ENCODE measurements at regions not wholly inside any gene's neighbourhood (a gene's known extent, or its start where the extent isn't known, plus 50 kb on each side); places are given as distances from the start of the nearest gene placed in this dataset.

DNA sequence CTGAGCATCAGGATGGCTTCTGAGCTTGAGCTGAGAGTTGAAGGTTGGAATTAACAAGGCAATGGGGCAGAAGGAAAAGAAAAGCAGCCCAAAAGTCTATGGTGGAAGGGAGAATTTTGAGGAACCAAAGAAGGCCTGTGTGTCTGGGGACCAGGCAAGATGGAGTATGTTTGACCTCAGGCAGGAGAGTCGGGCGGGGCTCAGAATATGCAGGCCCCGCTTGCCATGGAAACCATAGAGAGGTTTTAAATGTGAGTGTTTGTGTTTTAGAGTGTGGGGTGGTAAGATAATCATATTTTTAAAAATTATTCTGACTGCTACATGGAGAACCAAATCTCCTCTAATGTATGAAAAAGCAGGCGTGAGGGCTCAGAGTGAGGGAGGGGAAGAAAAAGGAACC, 174.0 kb upstream of the PPP2R2B start (continued):
- TF ChIP-seq NR2F2 (IDR thresholded peaks at IDR 0.05) = no peak
- TF ChIP-seq, protein P1, sequence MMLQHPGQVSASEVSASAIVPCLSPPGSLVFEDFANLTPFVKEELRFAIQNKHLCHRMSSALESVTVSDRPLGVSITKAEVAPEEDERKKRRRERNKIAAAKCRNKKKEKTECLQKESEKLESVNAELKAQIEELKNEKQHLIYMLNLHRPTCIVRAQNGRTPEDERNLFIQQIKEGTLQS (IDR thresholded peaks at IDR 0.05) = no peak

GRCh38 chr5:147055089-147055826, 176.7 kb upstream of the PPP2R2B start:
- 66% methylated on average over 5 of the region's 5 CpGs for WGBS

DNA sequence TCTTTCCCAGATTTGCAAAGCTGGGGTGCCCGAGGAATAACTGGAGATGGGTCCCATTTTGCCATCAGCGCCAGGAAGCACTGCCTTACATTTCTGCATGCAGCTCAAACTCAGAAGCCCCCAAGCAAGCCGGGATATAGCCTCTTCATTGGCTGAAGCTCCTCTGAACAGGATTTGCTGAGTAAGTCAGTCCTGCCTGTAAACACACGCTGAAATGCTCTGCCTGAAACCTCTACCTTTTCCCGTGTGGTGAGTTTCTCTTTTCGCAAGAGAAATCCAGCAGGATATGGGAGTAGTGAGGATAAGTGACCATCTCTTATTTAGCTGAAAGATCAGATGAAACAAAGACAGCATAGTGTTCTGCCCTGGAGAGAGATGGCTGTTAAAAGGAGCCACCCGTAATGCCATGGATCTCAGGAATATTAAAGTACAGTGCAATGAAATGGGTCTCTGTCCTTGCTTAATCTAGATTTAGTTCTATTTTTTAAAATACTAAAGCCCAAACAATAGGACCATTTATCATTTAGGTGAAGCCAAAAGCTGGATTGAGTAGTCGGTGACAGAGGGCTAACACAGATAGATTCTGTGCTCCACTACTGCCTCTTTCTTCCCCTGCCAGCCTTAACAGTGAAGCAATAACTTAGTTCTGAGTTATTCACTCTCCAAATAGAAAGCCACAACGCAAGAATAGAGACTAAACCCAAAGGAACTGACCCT, 177.5 kb upstream of the PPP2R2B start:
- no peak overlapping the region for H3K4me3 ChIP-seq (ENCODE audit: low read depth in 1 of 3, low read length in 3 of 3)
- no peaks in the 10 kb centered on the region for H3K9me3 ChIP-seq (ENCODE audit: control insufficient read depth in 4 of 4, low read length in 3 of 4)
- no peak overlapping the region for H3K9ac ChIP-seq (ENCODE audit: low read depth in 1 of 2, low read length in 2 of 2)
- 44% methylated on average over 9 of the region's 9 CpGs for WGBS
- no peak for TF ChIP-seq HNF4G (IDR thresholded peaks at IDR 0.05)
- TF ChIP-seq RXRA (IDR thresholded peaks at IDR 0.05) = no peak
- TF ChIP-seq RAD21 (IDR thresholded peaks at IDR 0.05) = no peak
- TF ChIP-seq, protein P1 (IDR thresholded peaks at IDR 0.05) = no peak
- no peak for TF ChIP-seq MAX (IDR thresholded peaks at IDR 0.05)
- no peak overlapping the region for H3K27ac ChIP-seq (ENCODE audit: low read depth in 1 of 2, low read length in 2 of 2)
- no peaks in the 10 kb centered on the region for H3K4me1 ChIP-seq (ENCODE audit: control insufficient read depth in 4 of 4, insufficient read depth in 4 of 4, low read length in 3 of 4)
- no peak for DNase-seq (ENCODE audit: low spot score)
- no peaks in the 10 kb centered on the region for H3K27me3 ChIP-seq (ENCODE audit: control insufficient read depth in 4 of 4, insufficient read depth in 4 of 4, low read length in 3 of 4)
- no peaks in the 10 kb centered on the region for H3K36me3 ChIP-seq (ENCODE audit: control insufficient read depth in 4 of 4, insufficient read depth in 3 of 4, low read depth in 1 of 4, low read length in 3 of 4)

More at GRCh38 chr5:147055089-147055826, 176.7 kb upstream of the PPP2R2B start:
- H3K9ac ChIP-seq (ENCODE audit: low read depth in 1 of 2, low read length in 2 of 2) = no peak overlapping the region
- no peaks in the 10 kb centered on the region for H3K36me3 ChIP-seq (ENCODE audit: control insufficient read depth in 4 of 4, insufficient read depth in 3 of 4, low read depth in 1 of 4, low read length in 3 of 4)
- peaks cover 0 to 2% (median 0%) of the 10 kb centered on the region in 4 donors for H3K27me3 ChIP-seq (ENCODE audit: control insufficient read depth in 4 of 4, insufficient read depth in 4 of 4, low read length in 3 of 4)
- DNase-seq (ENCODE audit: low spot score) = no peak
- no peak overlapping the region for H3K27ac ChIP-seq (ENCODE audit: low read depth in 1 of 2, low read length in 2 of 2)
- H3K4me3 ChIP-seq (ENCODE audit: low read depth in 1 of 3, low read length in 3 of 3) = no peak overlapping the region
- TF ChIP-seq TAF1 (conservative IDR thresholded peaks at IDR 0.05) = no peak
- no peaks in the 10 kb centered on the region for H3K9me3 ChIP-seq (ENCODE audit: control insufficient read depth in 4 of 4, low read length in 3 of 4)
- no peaks in the 10 kb centered on the region for H3K4me1 ChIP-seq (ENCODE audit: control insufficient read depth in 4 of 4, insufficient read depth in 4 of 4, low read length in 3 of 4)

GRCh38 chr5:147057051-147057450, 177.8 kb upstream of the STK32A start:
- Histone ChIP-seq H3K27me3 (ENCODE audit: control insufficient read depth in 4 of 4, insufficient read depth in 4 of 4, low read length in 3 of 4) (no peaks in the 10 kb centered on the region), H3K9me3 (ENCODE audit: control insufficient read depth in 4 of 4, low read length in 3 of 4) (no peaks in the 10 kb centered on the region), H3K9ac (ENCODE audit: low read depth in 1 of 2, low read length in 2 of 2) (no peak overlapping the region), H3K4me3 (ENCODE audit: low read depth in 1 of 3, low read length in 3 of 3) (no peak overlapping the region), H3K36me3 (ENCODE audit: control insufficient read depth in 4 of 4, insufficient read depth in 3 of 4, low read depth in 1 of 4, low read length in 3 of 4) (no peaks in the 10 kb centered on the region), H3K4me1 (ENCODE audit: control insufficient read depth in 4 of 4, insufficient read depth in 4 of 4, low read length in 3 of 4) (no peaks in the 10 kb centered on the region), H3K27ac (ENCODE audit: low read depth in 1 of 2, low read length in 2 of 2) (no peak overlapping the region)
- no peak for TF ChIP-seq TAF1 (conservative IDR thresholded peaks at IDR 0.05)
- TF ChIP-seq, protein P2, sequence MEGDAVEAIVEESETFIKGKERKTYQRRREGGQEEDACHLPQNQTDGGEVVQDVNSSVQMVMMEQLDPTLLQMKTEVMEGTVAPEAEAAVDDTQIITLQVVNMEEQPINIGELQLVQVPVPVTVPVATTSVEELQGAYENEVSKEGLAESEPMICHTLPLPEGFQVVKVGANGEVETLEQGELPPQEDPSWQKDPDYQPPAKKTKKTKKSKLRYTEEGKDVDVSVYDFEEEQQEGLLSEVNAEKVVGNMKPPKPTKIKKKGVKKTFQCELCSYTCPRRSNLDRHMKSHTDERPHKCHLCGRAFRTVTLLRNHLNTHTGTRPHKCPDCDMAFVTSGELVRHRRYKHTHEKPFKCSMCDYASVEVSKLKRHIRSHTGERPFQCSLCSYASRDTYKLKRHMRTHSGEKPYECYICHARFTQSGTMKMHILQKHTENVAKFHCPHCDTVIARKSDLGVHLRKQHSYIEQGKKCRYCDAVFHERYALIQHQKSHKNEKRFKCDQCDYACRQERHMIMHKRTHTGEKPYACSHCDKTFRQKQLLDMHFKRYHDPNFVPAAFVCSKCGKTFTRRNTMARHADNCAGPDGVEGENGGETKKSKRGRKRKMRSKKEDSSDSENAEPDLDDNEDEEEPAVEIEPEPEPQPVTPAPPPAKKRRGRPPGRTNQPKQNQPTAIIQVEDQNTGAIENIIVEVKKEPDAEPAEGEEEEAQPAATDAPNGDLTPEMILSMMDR (IDR thresholded peaks at IDR 0.05; ENCODE audit: low read depth, low read length, missing input control) = no peak
- no peak for TF ChIP-seq JUND (IDR thresholded peaks at IDR 0.05)
- no peak for TF ChIP-seq GABPA (IDR thresholded peaks at IDR 0.05 in 1 of 2, conservative IDR thresholded peaks at IDR 0.05 in 1 of 2)
- no peak for TF ChIP-seq MAX (IDR thresholded peaks at IDR 0.05)
- no peak for TF ChIP-seq SP1 (IDR thresholded peaks at IDR 0.05)
- WGBS = 77% methylated on average over 1 of the region's 1 CpG
- no peak for DNase-seq (ENCODE audit: low spot score)
